Body of pancreas (tissue), 4 donors: ENCODE measurements at regions not wholly inside any gene's neighbourhood (a gene's known extent, or its start where the extent isn't known, plus 50 kb on each side); places are given as distances from the start of the nearest gene placed in this dataset.

Source experiments
- ATAC-seq: fragments of 150-250 bp; one replicate; pipeline ENCODE4 v1.9.1; 2016
- DNase-seq, 4 donors: peaks; one replicate each; pipeline ENCODE4 v3.0.0-alpha.2; 2019
- H3K27ac ChIP-seq, 4 donors: fragments of 200-600 bp; sonication (generic); 1 replicate in 3 of 4; 2 replicates in 1 of 4; pipeline versions ENCODE4 v1.5.1 to v1.6.1; 2016 to 2019; ENCODE audit warnings: mild to moderate bottlenecking in 1 of 4, mixed read lengths in 1 of 4, moderate library complexity in 1 of 4
- H3K27me3 ChIP-seq, 2 donors: fragments of 200-600 bp; sonication (generic); one replicate each; pipeline ENCODE4 v1.6.0; 2016; ENCODE audit warnings: mild to moderate bottlenecking in 1 of 2
- H3K36me3 ChIP-seq, 2 donors: fragments of 200-600 bp; sonication (generic); replicated peaks in 1 of 2; 2 replicates each; pipeline ENCODE4 v1.5.1; 2016; ENCODE audit warnings: low read depth in 2 of 2; ENCODE audit not compliant: insufficient read depth in 1 of 2
- H3K4me1 ChIP-seq: fragments of 200-600 bp; sonication (generic); one replicate; pipeline ENCODE4 v1.6.0; 2016
- H3K4me3 ChIP-seq, 2 donors: fragments of 200-600 bp; sonication (generic); 1 replicate in 1 of 2; 2 replicates in 1 of 2; pipeline ENCODE4 v1.5.1; 2016 to 2019
- H3K9me3 ChIP-seq, 3 donors: fragments of 200-600 bp; sonication (generic); 1 replicate in 2 of 3; 2 replicates in 1 of 3; pipeline ENCODE4 v1.5.1; 2016
- POLR2A ChIP-seq, 3 donors: fragments of 450-650 bp; IDR thresholded peaks; one replicate each; pipeline ENCODE4 v1.6.1; 2016; ENCODE audit warnings: antibody characterized with exemption in 3 of 3, mild to moderate bottlenecking in 2 of 3
- WGBS, 2 donors: methylation state at CpG; one replicate each; pipeline ENCODE4 v1.1.5; 2017; 5-methylcytosine and 5-hydroxymethylcytosine counted together
- intact Hi-C: fragments of 100-400 bp; cut with DNase I; formaldehyde crosslinking; loops from one replicate; pipeline ENCODE4 v1.15.1; 2023
- TF ChIP-seq, protein P1 (sequence below), 7 experiments: fragments of 450-650 bp in 4 of 7; fragments of 200-600 bp in 3 of 7; sonication (generic) in 3 of 7; IDR thresholded peaks; one replicate each; pipeline ENCODE4 v1.5.1; 2016 to 2019; ENCODE audit warnings: antibody characterized with exemption in 7 of 7

DNA sequence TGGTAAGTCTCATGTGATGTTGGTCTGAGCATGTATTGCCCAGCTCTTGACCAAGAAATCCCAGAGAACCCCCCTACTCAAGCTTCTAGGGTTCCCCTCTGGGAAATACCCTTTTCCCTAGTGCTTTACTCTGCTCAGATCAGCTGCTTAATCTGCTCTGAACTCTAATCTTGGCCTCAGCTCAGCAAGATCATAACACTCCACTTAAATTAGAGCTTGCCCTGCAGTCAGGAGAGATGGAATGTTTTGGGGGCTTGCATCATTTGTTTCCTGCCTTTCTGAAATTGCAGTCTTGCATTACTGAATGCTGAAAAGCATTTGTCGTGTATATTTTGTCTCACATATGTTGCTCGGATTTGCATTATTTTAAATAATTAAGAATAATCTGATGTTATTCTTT is 1153.6 kb downstream of the FSTL5 start:
- Histone ChIP-seq H3K9me3 (no peaks in the 10 kb centered on the region), H3K27me3 (no peaks in the 10 kb centered on the region), H3K36me3 (no peaks in the 10 kb centered on the region), H3K4me3 (no peak overlapping the region), H3K27ac (no peak overlapping the region), H3K4me1 (no peaks in the 10 kb centered on the region)
- no peak for DNase-seq
- 76 to 87% methylated on average over 2 of the region's 2 CpGs for WGBS, 2 donors
- ATAC-seq = no peak
- intact Hi-C loops = no loop called here
- TF ChIP-seq, protein P1, sequence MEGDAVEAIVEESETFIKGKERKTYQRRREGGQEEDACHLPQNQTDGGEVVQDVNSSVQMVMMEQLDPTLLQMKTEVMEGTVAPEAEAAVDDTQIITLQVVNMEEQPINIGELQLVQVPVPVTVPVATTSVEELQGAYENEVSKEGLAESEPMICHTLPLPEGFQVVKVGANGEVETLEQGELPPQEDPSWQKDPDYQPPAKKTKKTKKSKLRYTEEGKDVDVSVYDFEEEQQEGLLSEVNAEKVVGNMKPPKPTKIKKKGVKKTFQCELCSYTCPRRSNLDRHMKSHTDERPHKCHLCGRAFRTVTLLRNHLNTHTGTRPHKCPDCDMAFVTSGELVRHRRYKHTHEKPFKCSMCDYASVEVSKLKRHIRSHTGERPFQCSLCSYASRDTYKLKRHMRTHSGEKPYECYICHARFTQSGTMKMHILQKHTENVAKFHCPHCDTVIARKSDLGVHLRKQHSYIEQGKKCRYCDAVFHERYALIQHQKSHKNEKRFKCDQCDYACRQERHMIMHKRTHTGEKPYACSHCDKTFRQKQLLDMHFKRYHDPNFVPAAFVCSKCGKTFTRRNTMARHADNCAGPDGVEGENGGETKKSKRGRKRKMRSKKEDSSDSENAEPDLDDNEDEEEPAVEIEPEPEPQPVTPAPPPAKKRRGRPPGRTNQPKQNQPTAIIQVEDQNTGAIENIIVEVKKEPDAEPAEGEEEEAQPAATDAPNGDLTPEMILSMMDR (IDR thresholded peaks at IDR 0.05) = no peak
- TF ChIP-seq POLR2A (IDR thresholded peaks at IDR 0.05) = no peak
